Liver (tissue), 8 donors: ENCODE measurements at regions not wholly inside any gene's neighbourhood (a gene's known extent, or its start where the extent isn't known, plus 50 kb on each side); places are given as distances from the start of the nearest gene placed in this dataset.

Experiments used
- DNase-seq: peaks from one replicate; pipeline ENCODE4 v3.0.0-alpha.2; 2017; ENCODE audit warnings: low spot score
- H3K27ac ChIP-seq, 2 donors: one replicate each; pipeline ENCODE4 v1.7.0; 2013; ENCODE audit warnings: inconsistent platforms in 2 of 2, low read length in 2 of 2, control low read depth in 1 of 2, low read depth in 1 of 2, mild to moderate bottlenecking in 1 of 2
- H3K27me3 ChIP-seq, 4 donors: one replicate each; pipeline versions ENCODE4 v1.6.1 to v1.7.0; 2013; ENCODE audit warnings: low read length in 3 of 4, inconsistent platforms in 1 of 4, mild to moderate bottlenecking in 1 of 4, moderate library complexity in 1 of 4; ENCODE audit not compliant: control insufficient read depth in 4 of 4, insufficient read depth in 4 of 4
- H3K36me3 ChIP-seq, 4 donors: one replicate each; pipeline versions ENCODE4 v1.6.1 to v1.7.0; 2013; ENCODE audit warnings: low read length in 3 of 4, mild to moderate bottlenecking in 3 of 4, low read depth in 1 of 4, moderate library complexity in 1 of 4; ENCODE audit not compliant: control insufficient read depth in 4 of 4, insufficient read depth in 3 of 4
- H3K4me1 ChIP-seq, 4 donors: one replicate each; pipeline versions ENCODE4 v1.6.1 to v1.7.0; 2013; ENCODE audit warnings: low read length in 3 of 4, mild to moderate bottlenecking in 3 of 4, moderate library complexity in 1 of 4; ENCODE audit not compliant: control insufficient read depth in 4 of 4, insufficient read depth in 4 of 4
- H3K4me3 ChIP-seq, 3 donors: one replicate each; pipeline versions ENCODE4 v1.6.1 to v1.7.0; 2013; ENCODE audit warnings: low read length in 3 of 3, control low read depth in 1 of 3, low read depth in 1 of 3, mild to moderate bottlenecking in 1 of 3
- H3K9ac ChIP-seq, 2 donors: one replicate each; pipeline ENCODE4 v1.7.0; 2013; ENCODE audit warnings: low read length in 2 of 2, mild to moderate bottlenecking in 2 of 2, moderate library complexity in 2 of 2, control low read depth in 1 of 2, low read depth in 1 of 2
- H3K9me3 ChIP-seq, 4 donors: one replicate each; pipeline versions ENCODE4 v1.6.1 to v1.7.0; 2013; ENCODE audit warnings: low read length in 3 of 4; ENCODE audit not compliant: control insufficient read depth in 4 of 4
- EGR1 ChIP-seq, 2 donors: IDR thresholded peaks; 2 replicates each; pipeline ENCODE4 v1.6.1; 2016 to 2018; ENCODE audit warnings: antibody characterized with exemption in 2 of 2, low read depth in 2 of 2
- FOXA1 ChIP-seq: IDR thresholded peaks from 2 replicates; pipeline ENCODE4 v1.6.1; 2016; ENCODE audit warnings: antibody characterized with exemption
- FOXA2 ChIP-seq: IDR thresholded peaks from 2 replicates; pipeline ENCODE4 v1.6.1; 2016; ENCODE audit warnings: antibody characterized with exemption
- GABPA ChIP-seq, 2 donors: IDR thresholded peaks in 1 of 2; conservative IDR thresholded peaks in 1 of 2; 2 replicates each; pipeline ENCODE4 v1.6.1; 2016; ENCODE audit warnings: antibody characterized with exemption in 2 of 2, mild to moderate bottlenecking in 1 of 2, moderate library complexity in 1 of 2
- HNF4A ChIP-seq, 2 donors: conservative IDR thresholded peaks; 2 replicates each; pipeline ENCODE4 v1.6.1; 2016; ENCODE audit warnings: antibody characterized with exemption in 2 of 2, mild to moderate bottlenecking in 2 of 2
- HNF4G ChIP-seq: IDR thresholded peaks from 2 replicates; pipeline ENCODE4 v1.6.1; 2016; ENCODE audit warnings: antibody characterized with exemption
- JUND ChIP-seq, 2 donors: IDR thresholded peaks; 2 replicates each; pipeline ENCODE4 v1.6.1; 2016; ENCODE audit warnings: antibody characterized with exemption in 2 of 2
- RAD21 ChIP-seq, 2 donors: IDR thresholded peaks; 2 replicates each; pipeline ENCODE4 v1.6.1; 2016; ENCODE audit warnings: antibody characterized with exemption in 2 of 2, mild to moderate bottlenecking in 2 of 2
- TAF1 ChIP-seq: conservative IDR thresholded peaks from 2 replicates; pipeline ENCODE4 v1.6.1; 2016; ENCODE audit warnings: antibody characterized with exemption, mild to moderate bottlenecking
- YY1 ChIP-seq: IDR thresholded peaks from 2 replicates; pipeline ENCODE4 v1.6.1; 2016; ENCODE audit warnings: antibody characterized with exemption, mild to moderate bottlenecking
- WGBS: extraction: QIAGEN DNeasy Blood & Tissue Kit; methylation state at CpG from one replicate; pipeline ENCODE4 v1.1.7; 2013; 5-methylcytosine and 5-hydroxymethylcytosine counted together
- TF ChIP-seq, protein P1 (sequence below): IDR thresholded peaks from 2 replicates; pipeline ENCODE4 v1.6.1; 2016; ENCODE audit warnings: antibody characterized with exemption, mild to moderate bottlenecking
- TF ChIP-seq, protein P2 (sequence below): fragments of 150-350 bp; IDR thresholded peaks from 2 replicates; pipeline ENCODE4 v1.5.1; 2017; ENCODE audit warnings: improper control_type of control experiment, low read depth, low read length; ENCODE audit not compliant: missing input control
- TF ChIP-seq, protein P3 (sequence below): IDR thresholded peaks from 2 replicates; pipeline ENCODE4 v1.6.1; 2016; ENCODE audit warnings: antibody characterized with exemption
- TF ChIP-seq, protein P4 (sequence below): IDR thresholded peaks from 2 replicates; pipeline ENCODE4 v1.6.1; 2016; ENCODE audit warnings: antibody characterized with exemption
- donor health status: healthy.
- donor health status: healthy.
- donor health status: healthy.
- donor health status: healthy.
- donor health status: healthy.

DNA sequence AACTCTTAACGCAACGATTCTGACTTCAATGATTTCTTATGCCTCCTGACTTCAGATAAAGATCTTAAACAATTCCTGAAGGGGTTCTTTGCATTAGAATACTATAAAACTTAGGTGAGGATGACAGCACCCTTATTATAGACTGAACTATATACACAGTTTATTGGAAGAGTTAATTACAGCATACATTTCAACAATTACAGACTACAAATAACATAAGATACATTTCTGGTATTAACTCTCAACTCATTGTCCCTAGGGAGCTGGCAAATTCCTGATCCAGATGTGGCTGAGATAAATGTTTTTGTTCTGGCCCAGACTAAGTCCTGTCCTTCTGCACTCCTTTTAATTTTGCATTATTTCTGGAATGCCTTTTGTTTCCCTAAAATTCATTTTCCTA lies 155.5 kb upstream of the TMC3 start:
- H3K27ac ChIP-seq, result no peak overlapping the region
- TF ChIP-seq EGR1 (IDR thresholded peaks at IDR 0.05; ENCODE audit: low read depth in 2 of 2), result no peak
- no peak for TF ChIP-seq FOXA1
- TF ChIP-seq FOXA2, result no peak
- H3K36me3 ChIP-seq, result no peaks in the 10 kb centered on the region
- WGBS, result 88% methylated on average over 2 of the region's 2 CpGs
- no peak overlapping the region for H3K4me3 ChIP-seq
- DNase-seq, result no peak
- no peaks in the 10 kb centered on the region for H3K9me3 ChIP-seq
- no peaks in the 10 kb centered on the region for H3K27me3 ChIP-seq
- H3K4me1 ChIP-seq, result no peaks in the 10 kb centered on the region
- H3K9ac ChIP-seq, result no peak overlapping the region

DNA sequence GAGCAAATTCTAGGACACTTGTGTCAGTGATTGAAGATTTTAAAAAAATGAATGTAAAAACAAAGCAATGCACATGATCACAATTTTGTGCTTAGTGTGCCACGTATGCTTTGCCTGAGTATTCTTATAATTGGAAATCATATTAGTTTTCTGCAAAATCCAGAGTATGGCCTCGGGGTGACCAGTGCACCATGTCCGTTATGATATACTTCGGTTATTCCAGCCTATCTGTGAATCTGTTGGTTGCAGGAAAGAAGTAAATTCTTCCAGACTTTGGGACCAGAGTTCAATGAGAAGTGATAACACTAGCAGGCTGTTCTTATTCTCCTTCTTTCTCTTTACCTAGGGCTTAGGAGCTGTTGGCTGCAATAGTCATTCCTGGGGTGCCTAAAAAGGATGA lies 152.0 kb upstream of the TMC3 start:
- Histone ChIP-seq H3K36me3 (no peaks in the 10 kb centered on the region), H3K27me3 (no peaks in the 10 kb centered on the region), H3K4me3 (no peak overlapping the region), H3K9me3 (no peaks in the 10 kb centered on the region), H3K9ac (no peak overlapping the region), H3K4me1 (no peaks in the 10 kb centered on the region), H3K27ac (no peak overlapping the region)
- TF ChIP-seq GABPA (IDR thresholded peaks at IDR 0.05 in 1 of 2, conservative IDR thresholded peaks at IDR 0.05 in 1 of 2) (no peak), RAD21 (IDR thresholded peaks at IDR 0.05) (no peak), HNF4G (no peak), YY1 (no peak), EGR1 (IDR thresholded peaks at IDR 0.05; ENCODE audit: low read depth in 2 of 2) (no peak), FOXA1 (no peak), TAF1 (no peak), JUND (IDR thresholded peaks at IDR 0.05) (no peak), FOXA2 (no peak), HNF4A (conservative IDR thresholded peaks at IDR 0.05) (no peak)
- TF ChIP-seq, protein P1, sequence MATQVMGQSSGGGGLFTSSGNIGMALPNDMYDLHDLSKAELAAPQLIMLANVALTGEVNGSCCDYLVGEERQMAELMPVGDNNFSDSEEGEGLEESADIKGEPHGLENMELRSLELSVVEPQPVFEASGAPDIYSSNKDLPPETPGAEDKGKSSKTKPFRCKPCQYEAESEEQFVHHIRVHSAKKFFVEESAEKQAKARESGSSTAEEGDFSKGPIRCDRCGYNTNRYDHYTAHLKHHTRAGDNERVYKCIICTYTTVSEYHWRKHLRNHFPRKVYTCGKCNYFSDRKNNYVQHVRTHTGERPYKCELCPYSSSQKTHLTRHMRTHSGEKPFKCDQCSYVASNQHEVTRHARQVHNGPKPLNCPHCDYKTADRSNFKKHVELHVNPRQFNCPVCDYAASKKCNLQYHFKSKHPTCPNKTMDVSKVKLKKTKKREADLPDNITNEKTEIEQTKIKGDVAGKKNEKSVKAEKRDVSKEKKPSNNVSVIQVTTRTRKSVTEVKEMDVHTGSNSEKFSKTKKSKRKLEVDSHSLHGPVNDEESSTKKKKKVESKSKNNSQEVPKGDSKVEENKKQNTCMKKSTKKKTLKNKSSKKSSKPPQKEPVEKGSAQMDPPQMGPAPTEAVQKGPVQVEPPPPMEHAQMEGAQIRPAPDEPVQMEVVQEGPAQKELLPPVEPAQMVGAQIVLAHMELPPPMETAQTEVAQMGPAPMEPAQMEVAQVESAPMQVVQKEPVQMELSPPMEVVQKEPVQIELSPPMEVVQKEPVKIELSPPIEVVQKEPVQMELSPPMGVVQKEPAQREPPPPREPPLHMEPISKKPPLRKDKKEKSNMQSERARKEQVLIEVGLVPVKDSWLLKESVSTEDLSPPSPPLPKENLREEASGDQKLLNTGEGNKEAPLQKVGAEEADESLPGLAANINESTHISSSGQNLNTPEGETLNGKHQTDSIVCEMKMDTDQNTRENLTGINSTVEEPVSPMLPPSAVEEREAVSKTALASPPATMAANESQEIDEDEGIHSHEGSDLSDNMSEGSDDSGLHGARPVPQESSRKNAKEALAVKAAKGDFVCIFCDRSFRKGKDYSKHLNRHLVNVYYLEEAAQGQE, result no peak
- TF ChIP-seq, protein P2, sequence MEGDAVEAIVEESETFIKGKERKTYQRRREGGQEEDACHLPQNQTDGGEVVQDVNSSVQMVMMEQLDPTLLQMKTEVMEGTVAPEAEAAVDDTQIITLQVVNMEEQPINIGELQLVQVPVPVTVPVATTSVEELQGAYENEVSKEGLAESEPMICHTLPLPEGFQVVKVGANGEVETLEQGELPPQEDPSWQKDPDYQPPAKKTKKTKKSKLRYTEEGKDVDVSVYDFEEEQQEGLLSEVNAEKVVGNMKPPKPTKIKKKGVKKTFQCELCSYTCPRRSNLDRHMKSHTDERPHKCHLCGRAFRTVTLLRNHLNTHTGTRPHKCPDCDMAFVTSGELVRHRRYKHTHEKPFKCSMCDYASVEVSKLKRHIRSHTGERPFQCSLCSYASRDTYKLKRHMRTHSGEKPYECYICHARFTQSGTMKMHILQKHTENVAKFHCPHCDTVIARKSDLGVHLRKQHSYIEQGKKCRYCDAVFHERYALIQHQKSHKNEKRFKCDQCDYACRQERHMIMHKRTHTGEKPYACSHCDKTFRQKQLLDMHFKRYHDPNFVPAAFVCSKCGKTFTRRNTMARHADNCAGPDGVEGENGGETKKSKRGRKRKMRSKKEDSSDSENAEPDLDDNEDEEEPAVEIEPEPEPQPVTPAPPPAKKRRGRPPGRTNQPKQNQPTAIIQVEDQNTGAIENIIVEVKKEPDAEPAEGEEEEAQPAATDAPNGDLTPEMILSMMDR, result no peak
- TF ChIP-seq, protein P3, sequence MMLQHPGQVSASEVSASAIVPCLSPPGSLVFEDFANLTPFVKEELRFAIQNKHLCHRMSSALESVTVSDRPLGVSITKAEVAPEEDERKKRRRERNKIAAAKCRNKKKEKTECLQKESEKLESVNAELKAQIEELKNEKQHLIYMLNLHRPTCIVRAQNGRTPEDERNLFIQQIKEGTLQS, result no peak
- TF ChIP-seq, protein P4, sequence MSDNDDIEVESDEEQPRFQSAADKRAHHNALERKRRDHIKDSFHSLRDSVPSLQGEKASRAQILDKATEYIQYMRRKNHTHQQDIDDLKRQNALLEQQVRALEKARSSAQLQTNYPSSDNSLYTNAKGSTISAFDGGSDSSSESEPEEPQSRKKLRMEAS, result no peak
- 90% methylated on average over 4 of the region's 4 CpGs for WGBS
- no peak for DNase-seq
